ENCODE measurements at regions not wholly inside any gene's neighbourhood (a gene's known extent, or its start where the extent isn't known, plus 50 kb on each side); places are given as distances from the start of the nearest gene placed in this dataset.

DNA sequence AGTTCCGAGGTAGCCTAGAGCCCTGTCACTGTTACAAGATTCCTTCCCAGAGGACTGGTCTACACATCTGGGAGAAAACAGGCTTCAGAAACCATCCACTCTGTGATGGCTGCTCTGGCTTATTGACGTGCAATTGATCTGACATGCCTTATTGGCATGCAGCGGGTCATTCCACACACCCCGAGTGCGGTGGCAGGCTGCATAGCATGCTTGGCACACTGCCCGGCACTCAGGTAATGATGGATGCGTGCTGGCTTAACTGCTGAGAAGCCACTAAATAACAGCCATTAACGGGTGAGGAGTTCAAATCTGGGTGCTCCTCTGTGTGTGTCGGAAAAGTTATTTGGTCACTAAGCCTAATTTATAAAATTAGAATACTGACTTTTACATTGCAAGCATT, 67.9 kb upstream of the CDH4 start:
- TF ChIP-seq IKZF3 (tag by site-specific recombination; IDR thresholded peaks at IDR 0.05): no peak
- no peak for TF ChIP-seq ZNF239 (tag by site-specific recombination; IDR thresholded peaks at IDR 0.05)
- TF ChIP-seq SP2 (tag by site-specific recombination; IDR thresholded peaks at IDR 0.05): no peak
- TF ChIP-seq CTCF (tag by site-specific recombination; IDR thresholded peaks at IDR 0.05): no peak

Measured in HEK293 (cell line).